ENCODE measurements at regions not wholly inside any gene's neighbourhood (a gene's known extent, or its start where the extent isn't known, plus 50 kb on each side); places are given as distances from the start of the nearest gene placed in this dataset.

DNA sequence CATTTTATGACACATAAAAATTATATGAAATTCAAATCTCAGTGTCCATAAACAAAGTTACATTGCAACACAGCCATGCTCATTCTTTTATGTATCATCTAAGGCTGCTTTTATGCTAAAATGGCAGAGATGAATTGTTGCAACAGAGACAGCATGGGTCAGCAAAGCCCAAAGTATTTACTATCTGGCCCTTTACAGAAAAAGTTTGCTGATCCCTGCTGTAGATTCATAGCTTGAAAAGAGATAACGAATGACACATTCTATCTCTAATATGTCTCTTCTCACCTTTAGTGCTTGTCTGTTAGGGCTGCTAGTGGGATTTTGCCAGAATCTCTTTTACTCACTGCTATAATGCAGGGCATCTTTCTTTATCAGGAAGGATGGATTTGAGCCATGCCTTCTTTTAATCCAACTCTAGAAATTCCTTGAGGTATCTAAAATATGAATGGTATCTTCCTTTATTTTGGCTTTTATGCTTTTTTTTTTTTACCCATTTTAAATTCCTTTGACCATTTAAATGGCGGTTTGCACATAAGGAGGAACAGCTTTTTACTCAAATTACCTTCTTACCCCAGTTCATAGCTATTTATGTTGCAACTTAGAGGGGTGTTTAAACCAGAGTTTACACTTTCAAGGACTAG is 598.2 kb downstream of the PLPP3 start:
- DNase-seq (no peak), ATAC-seq (no peak)
- no peak overlapping the region for H3K4me3 Mint-ChIP-seq
- no peaks in the 10 kb centered on the region for H3K27me3 Mint-ChIP-seq (ENCODE audit: low read depth)
- H3K36me3 Mint-ChIP-seq (ENCODE audit: insufficient read depth), result no peaks in the 10 kb centered on the region
- H3K4me1 Mint-ChIP-seq (ENCODE audit: low read depth), result no peaks in the 10 kb centered on the region
- peaks cover 4% of the 10 kb centered on the region for H3K9me3 Mint-ChIP-seq

DNA sequence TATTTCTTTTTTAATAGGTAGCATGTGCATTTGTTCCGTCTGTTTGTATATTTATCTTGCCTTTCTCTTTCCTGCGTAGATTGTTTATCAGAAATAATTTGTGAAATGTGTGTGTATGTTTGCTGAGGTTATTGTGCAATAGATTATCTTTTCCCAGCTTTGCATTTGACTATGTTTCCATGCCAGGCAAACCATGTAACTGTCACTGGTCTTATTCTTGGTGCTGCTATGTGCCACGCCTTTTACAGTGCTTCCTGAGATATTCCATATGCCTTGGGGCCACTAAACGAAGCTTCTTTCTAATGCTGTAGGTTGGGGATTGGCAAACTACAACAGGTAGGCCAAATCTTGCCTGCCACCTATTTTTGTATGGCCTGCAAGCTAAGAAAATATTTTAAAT is 598.8 kb downstream of the PLPP3 start:
- H3K9me3 Mint-ChIP-seq, result peaks cover 4% of the 10 kb centered on the region
- no peak overlapping the region for H3K4me3 Mint-ChIP-seq
- ATAC-seq (no peak), DNase-seq (no peak)
- H3K27me3 Mint-ChIP-seq (ENCODE audit: low read depth), result no peaks in the 10 kb centered on the region
- H3K4me1 Mint-ChIP-seq (ENCODE audit: low read depth), result no peaks in the 10 kb centered on the region
- H3K36me3 Mint-ChIP-seq (ENCODE audit: insufficient read depth), result no peaks in the 10 kb centered on the region

DNA sequence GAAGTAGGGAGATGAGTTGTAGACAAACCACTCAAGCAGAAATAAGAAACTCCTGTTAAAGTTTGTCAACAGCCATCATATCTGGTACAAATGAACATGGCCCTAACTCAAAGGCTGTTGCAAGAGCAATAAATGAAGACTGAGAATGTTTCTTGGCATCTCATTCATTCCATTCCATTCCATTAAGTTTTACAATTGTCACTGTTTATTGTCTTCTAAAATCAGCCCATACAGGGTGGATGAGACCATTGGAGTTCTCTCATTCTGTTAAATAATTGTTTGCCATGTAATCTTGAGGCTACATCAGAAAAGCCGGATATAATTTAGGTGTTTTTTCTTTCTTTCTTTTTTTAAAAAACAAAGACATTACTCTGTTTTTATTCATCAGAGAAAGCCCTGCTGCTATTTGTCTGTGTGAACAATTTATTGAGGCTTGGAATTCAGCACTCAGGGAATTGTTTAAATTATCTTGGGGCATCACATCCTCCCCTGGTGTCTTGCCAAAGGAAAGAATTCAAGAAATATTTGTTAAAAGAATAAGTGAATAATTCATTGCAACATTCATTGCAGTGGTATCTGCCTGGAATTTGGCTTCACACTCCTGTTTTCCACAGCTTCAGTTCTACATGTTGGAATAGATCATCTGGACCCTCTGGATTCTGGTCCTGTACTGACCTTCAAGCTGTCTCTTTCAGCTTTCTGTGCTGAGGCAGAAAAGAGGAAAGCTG is 604.5 kb downstream of the PLPP3 start:
- DNase-seq (no peak), ATAC-seq (no peak)
- H3K4me1 Mint-ChIP-seq (ENCODE audit: low read depth), result no peaks in the 10 kb centered on the region
- H3K9me3 Mint-ChIP-seq, result peaks cover 4% of the 10 kb centered on the region
- no peaks in the 10 kb centered on the region for H3K36me3 Mint-ChIP-seq (ENCODE audit: insufficient read depth)
- H3K4me3 Mint-ChIP-seq, result no peak overlapping the region
- H3K27me3 Mint-ChIP-seq (ENCODE audit: low read depth), result no peaks in the 10 kb centered on the region

DNA sequence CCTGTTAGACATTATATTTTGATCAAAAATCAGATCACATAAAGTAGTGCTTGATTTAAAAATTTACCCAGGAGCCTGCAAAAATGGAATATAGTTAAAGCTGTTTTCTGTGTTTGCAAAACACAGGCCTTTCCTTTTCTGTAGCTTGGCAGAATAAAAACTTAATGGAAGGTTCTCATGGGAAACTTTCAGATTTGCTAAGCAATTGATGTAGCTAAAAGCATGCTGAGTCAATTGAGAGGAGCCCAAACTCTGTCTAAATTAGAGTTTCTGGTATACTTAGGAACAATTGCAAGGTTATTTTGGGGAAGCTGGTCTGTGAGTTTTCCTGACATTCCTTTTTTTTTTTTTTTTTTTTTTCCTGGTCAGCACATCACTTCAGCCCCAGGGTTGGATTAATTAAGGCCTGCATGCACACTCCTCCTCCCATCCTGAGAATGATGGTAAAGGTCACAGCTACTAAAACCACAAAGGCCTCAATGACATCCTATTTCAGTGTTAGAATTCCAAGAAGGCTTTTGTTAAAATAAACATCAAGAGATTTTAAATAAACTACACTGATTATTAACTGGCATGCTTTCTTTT is 608.7 kb downstream of the PLPP3 start:
- no peaks in the 10 kb centered on the region for H3K9me3 Mint-ChIP-seq
- DNase-seq (no peak), ATAC-seq (no peak)
- no peaks in the 10 kb centered on the region for H3K4me1 Mint-ChIP-seq (ENCODE audit: low read depth)
- no peak overlapping the region for H3K4me3 Mint-ChIP-seq
- peaks cover 3% of the 10 kb centered on the region for H3K27me3 Mint-ChIP-seq (ENCODE audit: low read depth)
- H3K36me3 Mint-ChIP-seq (ENCODE audit: insufficient read depth), result no peaks in the 10 kb centered on the region

DNA sequence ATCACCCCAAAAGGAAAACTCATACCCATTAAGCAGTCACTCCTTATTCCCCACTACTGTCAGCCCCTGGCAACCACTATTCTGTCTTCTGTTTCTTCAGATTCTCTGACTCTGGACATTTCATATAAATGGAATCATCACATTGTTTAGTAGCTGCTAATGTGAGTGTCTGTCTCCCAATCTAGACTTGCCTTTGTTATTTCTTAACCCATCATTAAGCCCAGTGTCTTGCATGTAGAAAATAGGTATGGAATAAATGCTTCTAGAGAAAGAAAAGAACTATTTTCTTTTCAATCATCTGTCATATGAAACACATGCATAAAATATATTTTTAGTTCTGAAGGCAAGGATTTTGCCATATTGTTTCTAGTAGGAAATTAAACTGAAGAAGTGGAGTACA is 610.0 kb downstream of the PLPP3 start:
- H3K36me3 Mint-ChIP-seq (ENCODE audit: insufficient read depth), result no peaks in the 10 kb centered on the region
- H3K4me1 Mint-ChIP-seq (ENCODE audit: low read depth), result no peaks in the 10 kb centered on the region
- ATAC-seq (no peak), DNase-seq (no peak)
- H3K27me3 Mint-ChIP-seq (ENCODE audit: low read depth), result peaks cover 3% of the 10 kb centered on the region
- no peak overlapping the region for H3K4me3 Mint-ChIP-seq
- no peaks in the 10 kb centered on the region for H3K9me3 Mint-ChIP-seq

DNA sequence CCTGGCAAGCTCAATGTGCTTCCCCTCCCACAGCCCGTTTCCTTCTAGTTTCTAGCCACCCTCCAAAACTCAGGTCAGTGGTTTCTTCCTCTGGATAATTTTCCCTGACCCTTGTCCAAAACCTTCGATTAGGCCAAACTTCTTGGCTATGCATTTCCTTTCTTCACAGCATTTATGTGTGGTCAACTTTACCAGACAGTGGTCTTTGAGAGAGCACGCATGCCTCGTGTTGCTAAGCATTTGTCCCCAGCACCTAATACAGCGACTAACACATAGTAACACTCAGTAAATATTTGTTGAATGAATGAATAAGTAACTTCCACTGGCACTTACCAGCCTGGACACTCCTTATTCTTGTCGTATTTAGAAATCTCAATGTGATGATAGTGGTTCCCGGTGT is 610.7 kb downstream of the PLPP3 start:
- Mint-ChIP-seq H3K4me1 (ENCODE audit: low read depth) (no peaks in the 10 kb centered on the region), H3K9me3 (no peaks in the 10 kb centered on the region)

DNA sequence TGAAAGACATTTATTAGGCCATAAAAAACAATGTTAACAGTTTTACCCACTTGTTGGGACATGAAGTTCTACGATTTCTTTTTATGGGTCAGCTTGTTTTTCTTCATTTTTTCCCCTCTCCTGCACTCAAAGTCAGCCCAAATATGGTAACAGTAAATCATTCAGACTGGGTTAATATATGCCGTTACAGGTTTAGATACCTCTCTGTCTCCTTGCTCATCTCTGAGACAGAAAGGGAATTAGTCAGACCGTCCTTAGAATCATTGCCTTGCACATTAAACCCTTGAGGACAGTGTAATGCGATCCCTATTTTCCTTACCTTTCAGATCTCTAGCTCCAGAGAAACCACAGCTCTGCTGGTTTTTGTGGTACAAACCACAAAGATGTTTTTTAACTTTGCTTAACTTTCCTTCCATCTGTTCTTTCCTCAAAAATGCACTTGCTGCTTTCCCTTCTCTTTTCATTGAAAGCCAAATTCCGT is 613.3 kb downstream of the PLPP3 start:
- ATAC-seq (no peak), DNase-seq (no peak)
- no peaks in the 10 kb centered on the region for H3K36me3 Mint-ChIP-seq (ENCODE audit: insufficient read depth)
- H3K4me1 Mint-ChIP-seq (ENCODE audit: low read depth), result no peaks in the 10 kb centered on the region
- no peaks in the 10 kb centered on the region for H3K9me3 Mint-ChIP-seq
- peaks cover 3% of the 10 kb centered on the region for H3K27me3 Mint-ChIP-seq (ENCODE audit: low read depth)
- H3K4me3 Mint-ChIP-seq, result no peak overlapping the region

More for the DNA sequence above, 610.7 kb downstream of the PLPP3 start:
- Mint-ChIP-seq H3K36me3 (ENCODE audit: insufficient read depth) (no peaks in the 10 kb centered on the region), H3K27me3 (ENCODE audit: low read depth) (peaks cover 3% of the 10 kb centered on the region), H3K4me3 (no peak overlapping the region)
- ATAC-seq, result no peak
- DNase-seq, result no peak

DNA sequence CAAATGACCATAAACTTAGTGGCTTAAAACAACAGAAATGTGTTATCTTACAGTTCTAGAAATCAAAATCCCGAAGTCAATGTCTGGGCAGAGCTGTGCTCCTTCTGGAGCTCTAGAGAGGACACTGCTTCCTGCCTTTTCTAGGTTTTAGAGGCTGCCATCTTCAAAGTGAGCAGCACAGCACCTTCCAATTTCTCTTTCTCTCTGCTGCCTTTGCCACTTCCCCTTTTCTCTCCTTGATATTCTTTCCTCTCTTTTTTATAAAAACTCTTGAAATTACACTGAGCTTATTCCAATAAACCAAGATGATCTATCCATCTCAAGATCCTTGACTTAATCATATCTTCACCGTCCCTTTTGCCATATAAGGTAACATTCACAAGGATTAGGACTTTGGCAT is 616.9 kb downstream of the PLPP3 start:
- Mint-ChIP-seq H3K36me3 (ENCODE audit: insufficient read depth) (no peaks in the 10 kb centered on the region), H3K9me3 (no peaks in the 10 kb centered on the region), H3K4me3 (no peak overlapping the region), H3K4me1 (ENCODE audit: low read depth) (no peaks in the 10 kb centered on the region), H3K27me3 (ENCODE audit: low read depth) (no peaks in the 10 kb centered on the region)
- ATAC-seq, result no peak
- no peak for DNase-seq

DNA sequence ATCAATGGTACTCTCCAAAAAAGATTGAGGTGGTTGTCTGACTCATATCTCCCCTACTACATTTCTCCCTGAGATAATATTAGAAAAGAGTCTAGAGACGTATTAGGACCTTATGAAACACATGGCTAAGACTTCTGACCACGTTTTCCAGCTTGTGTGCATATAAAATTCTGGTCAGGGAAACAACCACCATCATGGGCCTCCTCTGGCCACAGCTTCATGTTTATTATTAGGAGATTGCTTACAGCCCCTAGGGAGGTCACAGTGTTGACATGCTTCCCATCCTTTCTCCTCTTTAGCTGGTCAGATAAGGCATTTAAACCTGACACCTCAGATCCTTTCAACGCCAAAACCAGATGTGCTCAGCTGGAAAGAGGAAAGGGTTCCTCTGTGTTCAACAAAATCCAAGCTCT is 620.2 kb downstream of the PLPP3 start:
- Mint-ChIP-seq H3K27me3 (ENCODE audit: low read depth) (no peaks in the 10 kb centered on the region), H3K36me3 (ENCODE audit: insufficient read depth) (no peaks in the 10 kb centered on the region), H3K4me3 (no peak overlapping the region), H3K9me3 (no peaks in the 10 kb centered on the region), H3K4me1 (ENCODE audit: low read depth) (no peaks in the 10 kb centered on the region)
- ATAC-seq (no peak), DNase-seq (no peak)

DNA sequence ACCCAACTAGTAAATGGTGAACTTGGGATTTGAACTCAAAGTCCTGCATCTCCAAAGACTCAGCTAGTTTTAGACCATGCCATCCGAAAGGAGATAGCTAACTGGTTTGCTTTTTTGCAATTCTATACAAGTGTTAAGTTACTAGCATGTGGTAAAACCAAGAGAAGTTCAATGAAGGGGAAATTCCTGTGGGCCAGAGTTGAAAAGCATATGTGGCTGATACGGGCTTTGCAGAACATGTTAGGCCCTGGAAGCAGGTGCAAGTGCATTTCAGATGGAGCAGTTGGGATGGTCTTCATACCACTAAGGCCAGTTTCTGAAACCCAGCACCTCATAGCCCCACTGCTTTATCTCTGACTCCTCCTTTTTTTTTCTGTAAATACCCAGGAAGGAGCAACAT is 620.9 kb downstream of the PLPP3 start:
- Mint-ChIP-seq H3K36me3 (ENCODE audit: insufficient read depth) (no peaks in the 10 kb centered on the region), H3K4me1 (ENCODE audit: low read depth) (no peaks in the 10 kb centered on the region), H3K4me3 (no peak overlapping the region), H3K9me3 (no peaks in the 10 kb centered on the region), H3K27me3 (ENCODE audit: low read depth) (no peaks in the 10 kb centered on the region)
- DNase-seq (no peak), ATAC-seq (no peak)

DNA sequence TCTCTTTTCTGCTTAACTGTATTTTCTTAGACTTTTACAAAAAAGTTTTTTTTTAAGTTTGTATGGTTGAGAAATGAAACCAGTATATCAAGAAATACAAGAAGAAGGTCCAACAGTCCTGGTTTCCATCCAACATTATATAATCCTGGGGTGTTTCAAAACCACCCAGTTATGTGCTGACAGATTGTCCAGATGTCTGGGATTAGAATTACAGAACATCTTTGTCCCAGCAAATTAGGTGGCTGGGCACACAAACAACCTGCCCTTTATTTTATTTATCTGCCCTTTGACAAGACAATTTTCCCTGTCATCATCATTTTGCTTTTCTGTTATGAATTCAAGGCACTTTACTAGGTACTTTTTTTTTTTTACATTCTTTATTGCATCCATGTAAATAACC is 622.1 kb downstream of the PLPP3 start:
- H3K9me3 Mint-ChIP-seq, result no peaks in the 10 kb centered on the region
- H3K4me1 Mint-ChIP-seq (ENCODE audit: low read depth), result no peaks in the 10 kb centered on the region
- ATAC-seq (no peak), DNase-seq (no peak)
- no peaks in the 10 kb centered on the region for H3K36me3 Mint-ChIP-seq (ENCODE audit: insufficient read depth)
- no peak overlapping the region for H3K4me3 Mint-ChIP-seq
- H3K27me3 Mint-ChIP-seq (ENCODE audit: low read depth), result no peaks in the 10 kb centered on the region

DNA sequence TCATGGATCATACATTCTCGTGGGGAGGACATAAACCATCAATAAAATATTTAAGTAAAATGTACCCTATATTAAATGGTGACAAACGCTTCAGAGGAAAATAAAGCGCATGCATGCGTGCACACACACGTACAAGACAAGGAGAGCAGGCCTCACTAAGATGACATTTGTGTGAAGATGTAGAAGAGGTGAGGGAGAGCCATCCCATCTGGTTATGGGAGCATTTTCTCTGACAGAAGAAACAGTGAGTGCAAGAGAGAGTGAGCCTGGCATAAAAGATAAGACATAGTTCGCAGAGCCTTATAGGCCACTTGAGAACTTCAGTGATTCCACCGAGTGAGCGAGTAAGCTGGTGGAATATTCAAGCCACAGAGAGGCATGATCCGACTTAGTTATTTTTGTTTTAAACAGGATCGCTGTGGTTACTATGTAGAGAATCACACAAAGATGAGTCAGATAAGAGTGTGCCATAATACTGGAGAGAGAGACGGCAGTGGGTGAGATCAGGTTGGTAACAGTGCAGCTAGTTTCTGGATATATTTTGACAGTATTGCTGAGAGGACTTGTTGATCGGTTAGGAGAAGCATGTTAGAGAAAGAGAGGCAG is 624.2 kb downstream of the PLPP3 start:
- no peaks in the 10 kb centered on the region for H3K9me3 Mint-ChIP-seq
- no peaks in the 10 kb centered on the region for H3K4me1 Mint-ChIP-seq (ENCODE audit: low read depth)
- H3K27me3 Mint-ChIP-seq (ENCODE audit: low read depth), result no peaks in the 10 kb centered on the region
- ATAC-seq (no peak), DNase-seq (no peak)
- H3K4me3 Mint-ChIP-seq, result no peak overlapping the region
- H3K36me3 Mint-ChIP-seq (ENCODE audit: insufficient read depth), result no peaks in the 10 kb centered on the region

DNA sequence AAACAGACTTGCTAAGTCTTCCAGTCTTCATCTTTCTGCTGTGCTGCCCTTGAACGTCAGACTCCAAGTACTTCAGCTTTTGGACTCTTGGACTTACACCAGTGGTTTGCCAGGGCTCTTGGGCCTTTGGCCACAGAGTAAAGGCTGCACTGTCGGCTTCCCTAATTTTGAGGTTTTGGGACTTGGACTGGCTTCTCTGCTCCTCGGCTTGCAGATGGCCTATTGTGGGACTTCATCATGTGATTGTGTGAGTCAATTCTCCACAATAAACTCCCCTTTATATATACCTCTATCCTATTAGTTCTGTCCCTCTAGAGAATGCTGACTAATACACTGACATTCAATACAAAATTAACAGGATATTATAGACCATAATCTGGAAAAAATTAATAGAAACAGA is 628.1 kb downstream of the PLPP3 start:
- ATAC-seq, result no peak
- H3K4me1 Mint-ChIP-seq (ENCODE audit: low read depth), result no peaks in the 10 kb centered on the region
- no peak for DNase-seq
- H3K36me3 Mint-ChIP-seq (ENCODE audit: insufficient read depth), result no peaks in the 10 kb centered on the region
- no peaks in the 10 kb centered on the region for H3K9me3 Mint-ChIP-seq
- H3K27me3 Mint-ChIP-seq (ENCODE audit: low read depth), result no peaks in the 10 kb centered on the region
- no peak overlapping the region for H3K4me3 Mint-ChIP-seq

DNA sequence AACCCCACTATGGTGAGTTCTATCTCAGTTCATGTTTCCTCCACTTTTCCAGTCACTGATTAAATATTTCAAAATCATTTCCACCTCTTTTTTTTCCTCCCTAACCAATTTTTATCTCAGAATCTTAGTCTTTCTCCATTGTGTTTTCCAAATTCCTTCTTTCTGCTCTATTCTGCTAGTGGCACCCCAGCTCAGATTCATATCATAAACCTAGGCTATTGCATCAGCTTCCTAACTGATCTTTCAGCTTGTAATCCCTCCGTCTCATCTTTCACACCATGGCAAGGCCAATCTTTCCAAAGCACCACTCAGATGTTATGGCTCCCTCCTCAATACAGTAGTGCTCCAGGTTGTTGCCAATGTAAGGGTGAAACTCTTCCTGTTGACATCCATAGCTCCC is 631.9 kb downstream of the PLPP3 start:
- Mint-ChIP-seq H3K4me1 (ENCODE audit: low read depth) (no peaks in the 10 kb centered on the region), H3K27me3 (ENCODE audit: low read depth) (no peaks in the 10 kb centered on the region), H3K4me3 (no peak overlapping the region), H3K9me3 (no peaks in the 10 kb centered on the region), H3K36me3 (ENCODE audit: insufficient read depth) (no peaks in the 10 kb centered on the region)
- ATAC-seq, result no peak
- DNase-seq, result no peak
